Endothelial cell of umbilical vein (primary cell): ENCODE measurements at regions not wholly inside any gene's neighbourhood (a gene's known extent, or its start where the extent isn't known, plus 50 kb on each side); places are given as distances from the start of the nearest gene placed in this dataset.

Source experiments
- BruUV-seq: library from RNA; stranded (reverse); fragments of 400-500 nt; replicated peaks from 2 replicates; lab custom pipeline; 2021; lab: Mats Ljungman, UMichigan
- CTCF ChIA-PET: fragments of 300-600, 350-600 bp; sonication (Branson Sonifier 250); formaldehyde crosslinking; loops from one replicate; lab custom pipeline; 2021; ENCODE audit warnings: antibody characterized with exemption, inconsistent platforms; lab: Charles Lee
- POLR2A ChIA-PET: fragments of 300-600, 350-600 bp; sonication (Branson Sonifier 250); formaldehyde crosslinking; loops from one replicate; lab custom pipeline; 2021; ENCODE audit warnings: antibody characterized with exemption, inconsistent platforms; lab: Charles Lee
- DNase-seq: peaks from one replicate; pipeline ENCODE4 v3.0.0-alpha.2; 2011; ENCODE audit warnings: low read depth, low spot score
- FAIRE-seq: peaks from 2 replicates; lab custom pipeline; 2011; peaks lifted over from hg19 to GRCh38; lab: Jason Lieb, UNC
- H2AFZ ChIP-seq: 2 replicates; pipeline ENCODE4 v1.6.0; 2012; ENCODE audit warnings: low read depth, low read length, control low read depth, inconsistent platforms
- H3K27ac ChIP-seq: 2 replicates; pipeline ENCODE4 v1.5.1; 2011; ENCODE audit warnings: low read depth, mild to moderate bottlenecking, control low read depth, low read length, moderate library complexity; ENCODE audit not compliant: insufficient read depth
- H3K27me3 ChIP-seq, 2 experiments: 2 replicates each; pipeline versions ENCODE4 v1.6.0 to v1.6.1; 2011; ENCODE audit warnings: low read length in 2 of 2, mixed read lengths in 1 of 2; ENCODE audit not compliant: control insufficient read depth in 2 of 2, insufficient read depth in 2 of 2
- H3K36me3 ChIP-seq, 2 experiments: 2 replicates in 1 of 2; 3 replicates in 1 of 2; pipeline ENCODE4 v1.5.1; 2011; ENCODE audit warnings: low read length in 2 of 2, mild to moderate bottlenecking in 1 of 2, moderate library complexity in 1 of 2; ENCODE audit not compliant: control insufficient read depth in 2 of 2, insufficient read depth in 2 of 2; ENCODE audit errors: extremely low read depth in 1 of 2
- H3K4me1 ChIP-seq: 3 replicates; pipeline ENCODE4 v1.5.1; 2011; ENCODE audit warnings: mild to moderate bottlenecking, low read length; ENCODE audit not compliant: control insufficient read depth, insufficient read depth; ENCODE audit errors: extremely low read depth
- H3K4me2 ChIP-seq: 2 replicates; pipeline ENCODE4 v1.6.1; 2011; ENCODE audit warnings: low read length, control low read depth, mixed read lengths; ENCODE audit not compliant: insufficient read depth
- H3K4me3 ChIP-seq, 3 experiments: fragments of 200-600 bp in 1 of 3; sonication (generic), shearing (Covaris generic) in 1 of 3; replicated peaks in 1 of 3; 2 replicates each; pipeline ENCODE4 v1.5.1; 2011 to 2016; ENCODE audit warnings: control low read depth in 3 of 3, low read length in 3 of 3, mild to moderate bottlenecking in 2 of 3, inconsistent platforms in 1 of 3, low read depth in 1 of 3, moderate library complexity in 1 of 3; ENCODE audit not compliant: insufficient read depth in 1 of 3
- H3K79me2 ChIP-seq: 2 replicates; pipeline ENCODE4 v1.6.0; 2012; ENCODE audit warnings: low read length, inconsistent platforms; ENCODE audit not compliant: control insufficient read depth, insufficient read depth
- H3K9ac ChIP-seq: replicated peaks from 2 replicates; pipeline ENCODE3; 2011; ENCODE audit warnings: low read length, control low read depth; ENCODE audit not compliant: insufficient read depth; ENCODE audit errors: extremely low read depth
- H3K9me1 ChIP-seq: replicated peaks from 3 replicates; pipeline ENCODE4 v1.6.0; 2011; ENCODE audit warnings: mild to moderate bottlenecking, low read length; ENCODE audit not compliant: control insufficient read depth, insufficient read depth; ENCODE audit errors: extremely low read depth
- H3K9me3 ChIP-seq: replicated peaks from 2 replicates; pipeline ENCODE4 v1.5.1; 2012; ENCODE audit warnings: low read length, inconsistent platforms; ENCODE audit not compliant: control insufficient read depth, insufficient read depth
- H4K20me1 ChIP-seq: replicated peaks from 2 replicates; pipeline ENCODE3; 2011; ENCODE audit warnings: mild to moderate bottlenecking, low read length; ENCODE audit not compliant: control insufficient read depth, insufficient read depth; ENCODE audit errors: extremely low read depth
- EZH2 ChIP-seq: IDR thresholded peaks from 2 replicates; pipeline ENCODE4 v1.6.1; 2012; ENCODE audit warnings: borderline replicate concordance, low read depth, mild to moderate bottlenecking, moderate library complexity, low read length, inconsistent platforms; ENCODE audit not compliant: severe bottlenecking
- FOS ChIP-seq: IDR thresholded peaks from 2 replicates; pipeline ENCODE4 v1.6.1; 2011; ENCODE audit warnings: mild to moderate bottlenecking, low read length, moderate library complexity, borderline replicate concordance; ENCODE audit not compliant: insufficient read depth
- MYC ChIP-seq: IDR thresholded peaks from one replicate; pipeline ENCODE4 v1.6.1; 2011; ENCODE audit warnings: mild to moderate bottlenecking, low read depth, low read length
- POLR2AphosphoS5 ChIP-seq: IDR thresholded peaks from 2 replicates; pipeline ENCODE4 v1.6.1; 2012; ENCODE audit warnings: low read depth, mild to moderate bottlenecking, control low read depth, low read length, moderate library complexity; ENCODE audit not compliant: insufficient read depth
- dilution Hi-C: fragments of 300-500 bp; cut with MboI; formaldehyde crosslinking; loops from one replicate; pipeline ENCODE4 v1.15.0; 2019; ENCODE audit warnings: low sequenced_read_pairs; ENCODE audit not compliant: extremely low pct_ligation_motif_present
- intact Hi-C: fragments of 100-400 bp; cut with micrococcal nuclease; formaldehyde crosslinking; loops from one replicate; pipeline ENCODE4 v1.10.0; 2022
- TF ChIP-seq, protein P1 (sequence below): IDR thresholded peaks from 2 replicates; pipeline ENCODE4 v1.6.1; 2011; ENCODE audit not compliant: insufficient read depth, insufficient read length
- TF ChIP-seq, protein P2 (sequence below), 2 donors: IDR thresholded peaks; 1 replicate in 1 of 2; 2 replicates in 1 of 2; pipeline ENCODE4 v1.5.1; 2011; ENCODE audit warnings: low read length in 2 of 2, mild to moderate bottlenecking in 2 of 2, moderate library complexity in 2 of 2, control low read depth in 1 of 2, inconsistent platforms in 1 of 2, low read depth in 1 of 2; ENCODE audit not compliant: insufficient read depth in 1 of 2; ENCODE audit errors: extremely low read depth in 1 of 2

DNA sequence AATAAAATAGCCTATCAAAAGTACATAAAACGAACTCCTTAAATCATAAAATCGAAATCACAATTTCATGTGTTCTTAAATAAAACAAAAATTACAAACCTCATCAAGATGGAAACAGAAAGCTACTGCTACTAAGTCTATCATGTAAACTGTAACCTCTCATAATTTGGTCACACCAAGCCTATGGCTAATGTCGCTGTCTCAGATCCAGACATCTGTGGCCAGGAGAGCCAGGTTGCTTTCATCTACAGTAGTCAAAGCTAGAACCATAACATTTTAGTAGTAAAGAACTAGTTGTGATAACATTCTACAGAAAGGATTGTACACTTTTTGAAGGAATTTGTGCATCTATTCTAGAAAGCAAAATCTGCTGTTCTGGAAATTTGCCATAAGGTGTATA is 197.4 kb upstream of the MBNL1 start:
- no peak for FAIRE-seq
- Histone ChIP-seq H3K9me3 (no peaks in the 10 kb centered on the region), H2AFZ (no peak overlapping the region), H3K9me1 (no peaks in the 10 kb centered on the region), H3K27ac (no peak overlapping the region), H3K4me2 (no peak overlapping the region), H3K36me3 (no peaks in the 10 kb centered on the region), H3K27me3 (no peaks in the 10 kb centered on the region), H3K9ac (no peak overlapping the region), H3K4me1 (peaks cover 4% of the 10 kb centered on the region), H3K4me3 (no peak overlapping the region), H4K20me1 (no peaks in the 10 kb centered on the region), H3K79me2 (no peaks in the 10 kb centered on the region)
- intact Hi-C loops = loop anchor here (5.0 kb wide), 2 partner anchors 451 to 501 kb away; no protein-coding TSS in a partner anchor
- TF ChIP-seq, protein P1, sequence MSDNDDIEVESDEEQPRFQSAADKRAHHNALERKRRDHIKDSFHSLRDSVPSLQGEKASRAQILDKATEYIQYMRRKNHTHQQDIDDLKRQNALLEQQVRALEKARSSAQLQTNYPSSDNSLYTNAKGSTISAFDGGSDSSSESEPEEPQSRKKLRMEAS = no peak
- TF ChIP-seq POLR2AphosphoS5 (no peak), FOS (no peak), EZH2 (no peak), MYC (no peak)
- POLR2A ChIA-PET = no interaction called here
- CTCF ChIA-PET = interaction anchor here (0.6 to 2.6 kb wide), 35 partner anchors 8 to 503 kb away, joined by 3 to 43 read pairs (median 4); partner anchors contain the start of gene MBNL1
- DNase-seq = no peak
- dilution Hi-C loops = no loop called here
- no TSS peak for BruUV-seq

DNA sequence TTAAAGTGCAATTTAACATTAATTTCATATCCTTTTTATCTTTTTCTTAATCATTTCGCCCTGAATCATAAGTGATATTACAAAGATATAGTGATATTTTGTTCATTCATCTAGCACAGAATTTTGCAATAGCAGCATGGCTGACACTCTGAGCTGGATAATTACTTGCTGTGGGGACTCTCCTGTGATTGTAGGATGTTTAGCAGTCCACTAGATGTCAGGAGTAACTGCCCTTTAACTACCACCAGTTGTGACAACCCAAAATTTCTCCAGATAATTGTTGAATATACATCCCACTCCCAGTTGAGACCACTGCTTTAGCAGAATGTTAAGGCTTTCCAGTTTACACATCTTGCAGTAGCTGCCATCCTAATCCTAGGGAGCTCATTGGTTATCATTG is 196.8 kb upstream of the MBNL1 start:
- TF ChIP-seq POLR2AphosphoS5 = no peak
- TF ChIP-seq, protein P2, sequence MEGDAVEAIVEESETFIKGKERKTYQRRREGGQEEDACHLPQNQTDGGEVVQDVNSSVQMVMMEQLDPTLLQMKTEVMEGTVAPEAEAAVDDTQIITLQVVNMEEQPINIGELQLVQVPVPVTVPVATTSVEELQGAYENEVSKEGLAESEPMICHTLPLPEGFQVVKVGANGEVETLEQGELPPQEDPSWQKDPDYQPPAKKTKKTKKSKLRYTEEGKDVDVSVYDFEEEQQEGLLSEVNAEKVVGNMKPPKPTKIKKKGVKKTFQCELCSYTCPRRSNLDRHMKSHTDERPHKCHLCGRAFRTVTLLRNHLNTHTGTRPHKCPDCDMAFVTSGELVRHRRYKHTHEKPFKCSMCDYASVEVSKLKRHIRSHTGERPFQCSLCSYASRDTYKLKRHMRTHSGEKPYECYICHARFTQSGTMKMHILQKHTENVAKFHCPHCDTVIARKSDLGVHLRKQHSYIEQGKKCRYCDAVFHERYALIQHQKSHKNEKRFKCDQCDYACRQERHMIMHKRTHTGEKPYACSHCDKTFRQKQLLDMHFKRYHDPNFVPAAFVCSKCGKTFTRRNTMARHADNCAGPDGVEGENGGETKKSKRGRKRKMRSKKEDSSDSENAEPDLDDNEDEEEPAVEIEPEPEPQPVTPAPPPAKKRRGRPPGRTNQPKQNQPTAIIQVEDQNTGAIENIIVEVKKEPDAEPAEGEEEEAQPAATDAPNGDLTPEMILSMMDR (IDR thresholded peaks at IDR 0.05; ENCODE audit: extremely low read depth in 1 of 2, insufficient read depth in 1 of 2, low read depth in 1 of 2, low read length in 2 of 2) = peak; percentile 37 to 40
- Histone ChIP-seq H3K4me3 (no peak overlapping the region), H3K9me1 (no peaks in the 10 kb centered on the region), H3K9ac (no peak overlapping the region), H2AFZ (peak overlapping the region; percentile 13), H3K4me2 (no peak overlapping the region), H3K4me1 (peaks cover 4% of the 10 kb centered on the region), H3K27me3 (no peaks in the 10 kb centered on the region), H4K20me1 (no peaks in the 10 kb centered on the region), H3K27ac (no peak overlapping the region), H3K79me2 (no peaks in the 10 kb centered on the region), H3K36me3 (no peaks in the 10 kb centered on the region), H3K9me3 (no peaks in the 10 kb centered on the region)
- ChIA-PET POLR2A (interaction anchor here (0.6 kb wide), 1 partner anchor 371 kb away, joined by 6 read pairs; no protein-coding TSS in a partner anchor), CTCF (interaction anchor here (0.5 to 2.6 kb wide), 41 partner anchors 9 to 502 kb away, joined by 3 to 43 read pairs (median 4); partner anchors contain the start of gene MBNL1)
- BruUV-seq = no TSS peak
- FAIRE-seq (peak; percentile 85), DNase-seq (peak; percentile 50)
- intact Hi-C loops (loop anchor here (1.0 to 5.0 kb wide), 5 partner anchors 46 to 500 kb away; no protein-coding TSS in a partner anchor), dilution Hi-C loops (no loop called here)
